GM10266 (cell line): ENCODE measurements at regions not wholly inside any gene's neighbourhood (a gene's known extent, or its start where the extent isn't known, plus 50 kb on each side); places are given as distances from the start of the nearest gene placed in this dataset.

Experiments
- DNase-seq: peaks from one replicate; pipeline ENCODE4 v3.0.0; 2012; ENCODE audit errors: extremely low spot score
- TF ChIP-seq, protein P1 (sequence below): IDR thresholded peaks from 2 replicates; pipeline ENCODE4 v1.5.1; 2012; ENCODE audit warnings: mild to moderate bottlenecking, low read depth; ENCODE audit not compliant: control insufficient read depth, insufficient read depth; ENCODE audit errors: missing control alignments

GRCh38 chr12:92077530-92077929, 68.1 kb downstream of the BTG1 start:
- TF ChIP-seq, protein P1, sequence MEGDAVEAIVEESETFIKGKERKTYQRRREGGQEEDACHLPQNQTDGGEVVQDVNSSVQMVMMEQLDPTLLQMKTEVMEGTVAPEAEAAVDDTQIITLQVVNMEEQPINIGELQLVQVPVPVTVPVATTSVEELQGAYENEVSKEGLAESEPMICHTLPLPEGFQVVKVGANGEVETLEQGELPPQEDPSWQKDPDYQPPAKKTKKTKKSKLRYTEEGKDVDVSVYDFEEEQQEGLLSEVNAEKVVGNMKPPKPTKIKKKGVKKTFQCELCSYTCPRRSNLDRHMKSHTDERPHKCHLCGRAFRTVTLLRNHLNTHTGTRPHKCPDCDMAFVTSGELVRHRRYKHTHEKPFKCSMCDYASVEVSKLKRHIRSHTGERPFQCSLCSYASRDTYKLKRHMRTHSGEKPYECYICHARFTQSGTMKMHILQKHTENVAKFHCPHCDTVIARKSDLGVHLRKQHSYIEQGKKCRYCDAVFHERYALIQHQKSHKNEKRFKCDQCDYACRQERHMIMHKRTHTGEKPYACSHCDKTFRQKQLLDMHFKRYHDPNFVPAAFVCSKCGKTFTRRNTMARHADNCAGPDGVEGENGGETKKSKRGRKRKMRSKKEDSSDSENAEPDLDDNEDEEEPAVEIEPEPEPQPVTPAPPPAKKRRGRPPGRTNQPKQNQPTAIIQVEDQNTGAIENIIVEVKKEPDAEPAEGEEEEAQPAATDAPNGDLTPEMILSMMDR, result no peak
- DNase-seq, result no peak

DNA sequence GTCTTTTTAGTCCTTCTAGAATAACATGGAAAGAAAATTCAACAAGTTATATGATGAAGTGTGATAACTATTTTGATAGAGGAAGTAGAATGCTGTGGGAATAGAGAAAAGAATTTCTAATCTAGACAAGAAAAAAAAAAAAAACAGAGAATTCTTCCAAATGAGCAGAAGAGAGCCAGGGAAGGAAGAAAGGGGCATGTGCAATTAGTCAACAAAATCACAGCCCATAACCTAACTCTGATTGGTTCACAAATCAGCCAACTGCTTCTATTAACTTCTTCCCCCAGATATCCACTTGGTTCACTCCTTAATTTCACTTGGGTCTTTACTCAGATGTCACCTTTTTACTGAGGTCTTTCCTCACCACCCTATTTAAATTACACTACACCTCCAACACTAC, 69.5 kb downstream of the BTG1 start:
- TF ChIP-seq, protein P1, result no peak
- no peak for DNase-seq

- TF ChIP-seq, protein P1, result no peak
- peak; percentile 10 for DNase-seq
Measured at GRCh38 chr12:92075425-92075914, 70.2 kb downstream of the BTG1 start.

DNA sequence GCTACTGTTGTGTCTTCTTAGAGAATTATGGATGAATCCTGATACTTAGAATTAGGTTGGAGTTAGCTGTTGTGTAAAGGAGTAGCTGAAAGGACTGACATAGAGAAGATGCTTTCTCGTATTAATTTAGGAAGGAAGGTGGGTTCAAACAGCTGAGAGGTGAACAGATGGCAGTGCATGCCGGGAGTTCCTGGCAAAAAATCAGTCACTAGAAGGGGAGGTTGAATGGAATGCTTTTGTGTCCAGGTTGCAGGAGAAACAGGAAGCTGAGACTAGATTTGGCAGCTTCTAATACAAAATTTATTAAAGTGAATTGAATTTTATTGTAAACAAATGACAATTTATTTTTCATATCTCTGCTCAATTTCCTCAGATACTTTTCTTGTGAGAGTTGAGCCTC, 70.8 kb downstream of the BTG1 start:
- no peak for DNase-seq
- TF ChIP-seq, protein P1, result no peak

GRCh38 chr12:92073094-92073493, 72.6 kb downstream of the BTG1 start:
- TF ChIP-seq, protein P1, result no peak
- no peak for DNase-seq

- DNase-seq, result no peak
- TF ChIP-seq, protein P1, result no peak
Measured at GRCh38 chr12:92072112-92072511, 73.5 kb downstream of the BTG1 start.

DNA sequence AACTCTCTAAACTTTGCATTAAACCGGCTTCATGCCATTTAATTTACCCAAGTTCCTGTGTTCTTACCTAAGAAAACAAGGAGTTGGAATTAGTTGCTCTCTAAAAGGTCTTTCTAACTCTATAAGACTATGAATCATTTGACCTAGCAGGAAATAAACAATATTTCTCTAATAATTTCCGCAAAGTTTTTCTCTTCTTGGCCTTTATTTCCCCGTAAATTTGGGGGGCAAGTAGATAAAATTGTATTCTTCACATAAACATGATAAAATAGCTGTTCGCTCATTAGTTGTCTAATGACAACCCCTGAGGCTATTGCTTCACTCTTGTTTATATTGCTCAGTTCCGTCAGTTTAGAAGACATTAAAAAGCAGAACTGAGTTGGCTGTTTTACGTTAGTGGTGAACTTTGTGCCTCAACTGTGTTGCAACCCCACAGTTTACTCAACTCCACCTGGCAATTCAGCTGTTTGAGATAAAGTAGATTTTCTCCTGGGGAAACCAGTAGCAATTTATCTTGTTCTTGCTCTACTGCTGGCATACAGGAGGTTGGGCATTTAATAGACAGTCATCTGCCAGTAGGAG, 74.7 kb downstream of the BTG1 start:
- TF ChIP-seq, protein P1, result no peak
- no peak for DNase-seq
